Dermis microvascular lymphatic vessel endothelial cell (primary cell): ENCODE measurements at regions not wholly inside any gene's neighbourhood (a gene's known extent, or its start where the extent isn't known, plus 50 kb on each side); places are given as distances from the start of the nearest gene placed in this dataset.

ENCODE experiments used
- DNase-seq, 2 donors: peaks; one replicate each; pipeline versions ENCODE4 v3.0.0 to v3.0.0-alpha.2; 2010; ENCODE audit warnings: low read depth in 2 of 2

- DNase-seq = peak in 1 of 2 donors; percentile 28
Measured at GRCh38 chr7:155930061-155930460, 117.8 kb upstream of the SHH start.

- no peak for DNase-seq
Measured at GRCh38 chr7:155928583-155928982, 116.3 kb upstream of the SHH start.

GRCh38 chr7:155927905-155928304, 115.6 kb upstream of the SHH start:
- no peak for DNase-seq

GRCh38 chr7:155925682-155926081, 113.4 kb upstream of the SHH start:
- no peak for DNase-seq

- DNase-seq = no peak
Measured at GRCh38 chr7:155922067-155922816, 110.0 kb upstream of the SHH start.

GRCh38 chr7:155921804-155922066, 109.5 kb upstream of the SHH start:
- DNase-seq = no peak

- DNase-seq = no peak
Measured at GRCh38 chr7:155921086-155921803, 109.0 kb upstream of the SHH start.

- DNase-seq = no peak
Measured at GRCh38 chr7:155920068-155920461, 107.8 kb upstream of the SHH start.

DNA sequence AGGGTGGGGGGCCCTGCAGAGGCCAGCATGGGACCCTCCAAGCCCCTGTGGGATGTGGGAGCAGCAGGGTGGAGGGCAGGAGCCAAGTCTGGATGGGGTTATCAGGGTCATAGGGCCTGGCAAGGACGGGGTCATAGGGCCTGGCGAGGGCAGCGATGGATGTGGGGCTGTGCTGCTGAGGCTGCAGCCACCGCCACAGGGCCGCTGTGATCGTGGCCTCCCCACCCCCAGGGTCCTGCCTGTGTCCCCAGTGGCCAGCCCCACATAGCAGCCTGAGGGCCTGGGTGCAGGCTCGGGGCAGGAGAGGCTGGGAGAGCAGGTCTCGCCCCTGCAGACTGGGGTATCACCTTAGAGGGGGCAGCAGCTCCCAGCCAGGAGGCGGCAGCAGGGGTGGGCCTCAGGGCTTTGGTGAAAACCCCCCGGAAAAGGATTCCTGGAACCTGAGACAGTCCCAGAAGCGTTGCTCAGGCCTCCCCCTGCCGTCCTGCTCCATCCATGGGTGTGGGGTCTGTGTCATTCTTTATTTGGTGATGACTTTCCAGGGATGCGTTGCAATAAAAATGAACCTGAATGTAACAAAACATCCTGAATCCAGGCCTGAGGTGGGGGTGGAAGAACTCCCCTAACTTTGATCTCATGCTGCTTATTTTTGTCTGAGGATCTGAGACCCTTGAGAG, 107.3 kb upstream of the SHH start:
- no peak for DNase-seq

- peak; percentile 38 to 78 for DNase-seq
Measured at GRCh38 chr7:155918720-155919390, 106.6 kb upstream of the SHH start.

DNA sequence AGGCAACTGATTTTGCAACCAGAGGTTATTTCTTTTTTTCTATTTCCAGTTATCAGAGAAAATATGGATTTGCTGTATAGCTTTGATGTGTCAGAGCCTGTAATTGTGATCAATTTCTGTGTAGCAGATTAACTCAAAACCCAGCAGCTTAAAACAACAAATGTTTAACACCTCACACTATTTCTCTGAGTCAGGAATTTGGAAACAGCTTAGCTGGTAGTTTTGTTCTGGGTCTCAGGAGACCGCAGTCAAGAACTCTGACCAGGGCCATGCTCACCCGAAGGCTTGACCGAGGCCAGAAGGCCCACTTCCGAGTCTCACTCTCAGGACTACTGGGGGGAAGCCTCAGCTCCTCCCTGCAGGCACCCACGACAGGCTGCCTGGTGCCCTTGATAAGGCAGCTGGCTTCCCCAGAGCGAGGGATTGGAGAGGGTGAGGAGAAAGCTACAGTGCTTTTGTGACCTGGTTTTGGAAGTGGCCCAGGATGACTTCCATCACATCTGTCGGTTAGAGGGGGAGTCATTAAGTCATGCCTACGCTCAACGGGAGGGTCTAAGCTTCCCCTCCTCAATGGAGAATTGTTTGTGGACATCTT, 105.7 kb upstream of the SHH start:
- no peak for DNase-seq

DNA sequence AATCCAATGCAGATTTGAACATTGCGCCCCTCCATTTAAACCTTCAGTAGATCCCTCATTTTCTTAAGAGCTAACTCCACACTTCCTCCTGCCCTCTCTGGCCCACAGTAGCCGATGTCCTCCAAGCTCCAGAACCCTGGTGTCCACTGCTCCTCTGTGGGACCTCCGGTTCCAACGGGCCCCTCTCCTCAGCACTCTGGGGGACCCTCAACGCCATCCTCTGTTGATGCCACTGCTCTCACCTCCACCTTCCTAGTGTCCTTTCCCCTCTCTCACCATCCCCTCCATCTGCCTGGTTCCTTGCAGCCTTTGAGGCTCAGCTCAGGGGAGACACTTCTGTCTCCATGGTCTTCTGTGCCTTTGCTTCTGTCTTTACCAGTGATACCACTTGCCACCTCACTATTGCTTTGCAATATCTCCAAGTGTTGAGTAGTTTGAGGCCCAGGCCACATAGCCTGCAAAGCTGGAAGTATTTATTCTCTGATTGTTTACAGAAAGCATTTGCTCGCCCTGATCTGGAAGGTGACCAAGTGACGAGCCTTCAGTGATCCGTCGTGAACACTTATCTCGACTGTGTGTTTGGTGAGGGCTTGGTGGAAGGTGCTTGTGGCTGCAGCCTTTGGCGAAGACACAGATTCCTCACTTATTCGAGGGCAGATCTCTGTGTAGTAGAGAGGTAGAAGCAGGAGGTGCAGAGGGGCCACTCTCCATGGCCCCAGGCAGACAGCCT, 104.8 kb upstream of the SHH start:
- no peak for DNase-seq

- DNase-seq = no peak
Measured at GRCh38 chr7:155914341-155914740, 102.1 kb upstream of the SHH start.

DNA sequence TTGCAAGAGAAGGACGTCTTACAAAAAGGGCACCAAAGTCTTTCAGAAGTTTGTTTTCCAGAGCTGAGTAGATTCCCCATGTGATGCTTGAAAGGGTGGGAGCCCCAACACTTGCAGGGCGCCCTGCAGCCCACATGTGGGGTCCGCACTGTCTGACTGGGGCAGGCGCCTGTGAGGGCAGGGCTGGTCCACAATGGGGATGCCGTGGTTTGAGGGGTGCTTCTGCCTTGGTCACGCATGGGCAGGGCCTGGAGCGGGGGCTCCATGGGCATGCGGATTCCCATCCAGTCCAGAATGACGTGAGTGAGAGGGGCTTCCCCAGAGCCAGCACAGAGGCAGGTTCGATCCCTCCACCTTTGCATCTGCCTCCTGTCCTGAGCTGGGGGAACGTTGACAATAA, 101.5 kb upstream of the SHH start:
- DNase-seq = no peak

- DNase-seq = no peak
Measured at GRCh38 chr7:155913291-155913690, 101.0 kb upstream of the SHH start.

GRCh38 chr7:155911471-155912105, 99.3 kb upstream of the SHH start:
- DNase-seq = no peak

DNA sequence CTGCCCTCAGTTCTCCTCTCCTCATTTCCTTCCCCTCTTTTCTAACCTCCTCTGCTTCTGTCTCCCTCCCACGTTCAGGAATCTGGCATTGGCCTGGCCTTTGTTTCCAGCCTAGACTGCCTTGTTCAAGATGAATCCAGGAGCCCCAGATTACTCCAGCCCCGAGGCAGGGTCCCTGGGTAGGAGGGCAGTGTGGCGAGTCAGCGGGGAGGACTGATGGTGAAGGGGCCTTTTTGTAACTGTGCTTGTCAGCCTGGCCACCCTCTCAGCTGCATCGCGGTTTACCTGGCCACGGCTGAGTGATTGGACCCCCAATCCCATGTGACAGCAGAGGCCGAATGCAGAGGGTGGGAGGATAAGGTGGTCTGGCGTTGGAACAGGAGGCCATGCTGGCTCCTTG, 96.1 kb upstream of the SHH start:
- DNase-seq = no peak

- no peak for DNase-seq
Measured at GRCh38 chr7:155907450-155908200, 95.4 kb upstream of the SHH start.

- DNase-seq = no peak
Measured at GRCh38 chr7:155901176-155901575, 88.9 kb upstream of the SHH start.

DNA sequence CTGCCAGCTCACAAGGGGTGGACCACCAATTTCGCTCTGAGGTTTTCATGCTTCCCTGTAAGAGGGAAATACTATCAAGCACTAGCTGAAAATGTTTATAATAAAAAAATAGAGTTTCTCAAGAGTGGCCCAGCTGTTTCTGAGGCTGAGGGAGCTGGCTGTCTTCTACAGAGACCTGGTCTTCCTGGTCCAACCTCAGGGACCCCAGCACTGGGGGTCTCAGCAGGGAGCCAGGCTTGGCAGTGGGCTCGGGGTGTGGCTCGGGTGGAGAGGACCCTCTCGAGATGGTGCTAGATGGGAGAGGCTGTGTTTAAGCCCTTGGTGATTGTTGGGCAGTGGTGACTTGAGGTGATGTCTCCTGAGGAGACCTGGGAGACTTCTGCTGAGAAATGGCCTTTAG, 87.3 kb upstream of the SHH start:
- DNase-seq = no peak
